SK-N-SH (cell line): ENCODE measurements at regions not wholly inside any gene's neighbourhood (a gene's known extent, or its start where the extent isn't known, plus 50 kb on each side); places are given as distances from the start of the nearest gene placed in this dataset.

Experiments
- CTCF ChIA-PET: fragments of 300-600, 350-600 bp; formaldehyde crosslinking; extraction: SDS; loops from one replicate; lab custom pipeline; 2021; lab: Yijun Ruan, JAX
- POLR2A ChIA-PET: fragments of 350-600 bp; sonication (Branson Sonifier 250); formaldehyde crosslinking; extraction: SDS; loops from one replicate; lab custom pipeline; 2020; ENCODE audit warnings: antibody characterized with exemption, inconsistent platforms; lab: Yijun Ruan, JAX
- DNase-seq: peaks from one replicate; pipeline ENCODE4 v3.0.0; 2012
- H2AFZ ChIP-seq: fragments of 200-600 bp; sonication (generic); 2 replicates; pipeline ENCODE4 v1.8.1; 2016; ENCODE audit warnings: antibody characterized with exemption, mild to moderate bottlenecking, low read depth
- H3F3A ChIP-seq: fragments of 200-600 bp; sonication (generic); replicated peaks from 2 replicates; pipeline ENCODE3; 2016; ENCODE audit warnings: antibody characterized with exemption, mild to moderate bottlenecking; ENCODE audit not compliant: insufficient read depth
- H3K27ac ChIP-seq, 2 experiments: fragments of 200-500 bp in 1 of 2; fragments of 200-600 bp in 1 of 2; sonication (Bioruptor generic) in 1 of 2; sonication (generic), shearing (Covaris generic) in 1 of 2; 2 replicates each; pipeline versions ENCODE4 v1.5.1 to v1.6.1; 2014 to 2016; ENCODE audit warnings: low read depth in 2 of 2, inconsistent platforms in 1 of 2, low read length in 1 of 2, mild to moderate bottlenecking in 1 of 2, mixed read lengths in 1 of 2
- H3K27me3 ChIP-seq: fragments of 200-600 bp; sonication (generic), shearing (Covaris generic); 2 replicates; pipeline ENCODE4 v1.6.1; 2016; ENCODE audit warnings: mixed run types; ENCODE audit not compliant: insufficient read depth
- H3K36me3 ChIP-seq, 2 experiments: fragments of 200-500 bp in 1 of 2; fragments of 200-600 bp in 1 of 2; sonication (Bioruptor generic) in 1 of 2; sonication (generic) in 1 of 2; replicated peaks in 1 of 2; 2 replicates each; pipeline versions ENCODE3 to v1.5.1; 2014 to 2016; ENCODE audit warnings: low read length in 1 of 2, mild to moderate bottlenecking in 1 of 2; ENCODE audit not compliant: insufficient read depth in 2 of 2, control insufficient read depth in 1 of 2
- H3K4me1 ChIP-seq, 2 experiments: fragments of 200-500 bp in 1 of 2; fragments of 200-600 bp in 1 of 2; sonication (Bioruptor generic) in 1 of 2; sonication (generic), shearing (Covaris generic) in 1 of 2; 2 replicates each; pipeline versions ENCODE4 v1.5.1 to v1.6.1; 2014 to 2016; ENCODE audit warnings: low read depth in 1 of 2, low read length in 1 of 2, mixed run types in 1 of 2; ENCODE audit not compliant: insufficient read depth in 2 of 2, control insufficient read depth in 1 of 2
- H3K4me2 ChIP-seq: fragments of 200-600 bp; sonication (generic), shearing (Covaris generic); 2 replicates; pipeline ENCODE4 v1.6.1; 2017; ENCODE audit warnings: mixed run types
- H3K4me3 ChIP-seq, 2 experiments: fragments of 200-500 bp in 1 of 2; fragments of 200-600 bp in 1 of 2; sonication (Bioruptor generic) in 1 of 2; sonication (generic), shearing (Covaris generic) in 1 of 2; 2 replicates each; pipeline versions ENCODE4 v1.5.1 to v1.8.1; 2014 to 2016; ENCODE audit warnings: low read depth in 2 of 2, inconsistent platforms in 1 of 2, low read length in 1 of 2, mild to moderate bottlenecking in 1 of 2, mixed read lengths in 1 of 2, moderate library complexity in 1 of 2
- H3K79me2 ChIP-seq: fragments of 200-600 bp; sonication (generic); 2 replicates; pipeline ENCODE4 v1.8.1; 2017; ENCODE audit warnings: mild to moderate bottlenecking; ENCODE audit not compliant: insufficient read depth
- H3K9ac ChIP-seq: fragments of 200-600 bp; sonication (generic); 2 replicates; pipeline ENCODE4 v1.6.1; 2017; ENCODE audit warnings: mixed run types
- H3K9me2 ChIP-seq: fragments of 200-600 bp; sonication (generic); 2 replicates; pipeline ENCODE4 v1.6.1; 2017; ENCODE audit warnings: mixed run types
- H3K9me3 ChIP-seq: fragments of 200-600 bp; sonication (generic); 2 replicates; pipeline ENCODE4 v1.6.1; 2017; ENCODE audit warnings: mixed run types, mild to moderate bottlenecking, moderate library complexity
- H4K20me1 ChIP-seq: fragments of 200-600 bp; sonication (generic); 2 replicates; pipeline ENCODE4 v1.6.1; 2017; ENCODE audit warnings: mild to moderate bottlenecking, mixed run types; ENCODE audit not compliant: insufficient read depth
- CTCF ChIP-seq: fragments of 200-600 bp; sonication (generic); IDR thresholded peaks from 2 replicates; pipeline ENCODE4 v1.6.1; 2017; ENCODE audit warnings: antibody characterized with exemption, mild to moderate bottlenecking, moderate library complexity
- EZH2phosphoT487 ChIP-seq: fragments of 200-600 bp; sonication (generic); IDR thresholded peaks from 2 replicates; pipeline ENCODE4 v1.6.1; 2017; ENCODE audit warnings: low read depth, mixed run types, mild to moderate bottlenecking, antibody characterized with exemption, moderate library complexity, borderline replicate concordance
- FOXM1 ChIP-seq: IDR thresholded peaks from 2 replicates; pipeline ENCODE4 v1.4.0; 2012; ENCODE audit warnings: low read depth, mild to moderate bottlenecking
- PBX3 ChIP-seq: IDR thresholded peaks from 2 replicates; pipeline ENCODE4; 2012
- RCOR1 ChIP-seq: fragments of 150-350 bp; IDR thresholded peaks from 2 replicates; pipeline ENCODE4 v1.6.1; 2017; ENCODE audit warnings: antibody characterized with exemption, low read length
- SIN3A ChIP-seq: IDR thresholded peaks from 2 replicates; pipeline ENCODE4 v1.6.1; 2012; ENCODE audit warnings: low read depth, mild to moderate bottlenecking, low read length, moderate library complexity, borderline replicate concordance
- TAF1 ChIP-seq: IDR thresholded peaks from 2 replicates; pipeline ENCODE4 v1.6.1; 2012; ENCODE audit warnings: low read depth, mild to moderate bottlenecking, low read length, moderate library complexity, borderline replicate concordance
- WGBS: methylation state at CpG from one replicate; pipeline ENCODE4 v1.1.6; 2017; ENCODE audit warnings: low lambda C conversion rate; 5-methylcytosine and 5-hydroxymethylcytosine counted together
- TF ChIP-seq, protein P1 (sequence below): fragments of 150-350 bp; IDR thresholded peaks from 2 replicates; pipeline ENCODE4 v1.6.1; 2016; ENCODE audit warnings: mild to moderate bottlenecking, low read depth, low read length

DNA sequence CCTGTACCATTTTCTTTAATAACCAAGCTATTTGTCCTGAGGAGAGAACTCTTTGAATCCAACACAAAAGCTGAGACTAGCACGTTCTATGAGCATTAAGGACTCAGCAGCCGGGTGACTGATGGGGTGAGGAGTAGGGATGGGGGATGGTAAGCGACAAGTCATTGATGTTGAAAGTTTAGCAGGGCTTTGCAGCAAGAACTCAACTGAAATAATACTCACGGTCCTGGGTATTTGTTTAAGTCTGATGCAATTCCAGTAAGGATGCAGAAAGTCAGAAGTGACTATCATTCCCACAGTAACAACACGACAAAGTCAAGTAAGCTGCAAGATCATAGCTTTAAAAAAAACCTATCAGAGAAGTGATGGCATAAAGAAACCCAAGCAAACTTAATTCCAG is 131.1 kb downstream of the ACTL7B start:
- Histone ChIP-seq H3K4me2 (no peak overlapping the region), H3F3A (no peaks in the 10 kb centered on the region), H3K9ac (no peak overlapping the region), H3K4me1 (no peaks in the 10 kb centered on the region), H3K9me3 (no peaks in the 10 kb centered on the region), H3K27ac (no peak overlapping the region), H3K36me3 (no peaks in the 10 kb centered on the region), H3K79me2 (no peaks in the 10 kb centered on the region), H4K20me1 (no peaks in the 10 kb centered on the region), H3K27me3 (no peaks in the 10 kb centered on the region), H2AFZ (no peak overlapping the region), H3K4me3 (no peak overlapping the region), H3K9me2 (no peaks in the 10 kb centered on the region)
- ChIA-PET CTCF (interaction anchor here (0.6 kb wide), 1 partner anchor 21 kb away, joined by 4 read pairs; no protein-coding TSS in a partner anchor), POLR2A (no interaction called here)
- no peak for DNase-seq
- TF ChIP-seq RCOR1 (no peak), EZH2phosphoT487 (no peak), CTCF (no peak)
- 6% methylated on average over 5 of the region's 5 CpGs for WGBS

- Histone ChIP-seq H3K9me2 (no peaks in the 10 kb centered on the region), H3K4me1 (no peaks in the 10 kb centered on the region), H4K20me1 (no peaks in the 10 kb centered on the region), H3K36me3 (no peaks in the 10 kb centered on the region), H3K9ac (no peak overlapping the region), H3K79me2 (no peaks in the 10 kb centered on the region), H3K4me3 (no peak overlapping the region), H3K27ac (no peak overlapping the region), H3K27me3 (no peaks in the 10 kb centered on the region), H3F3A (no peaks in the 10 kb centered on the region), H3K4me2 (no peak overlapping the region), H3K9me3 (no peaks in the 10 kb centered on the region), H2AFZ (no peak overlapping the region)
- POLR2A ChIA-PET: no interaction called here
- CTCF ChIA-PET: interaction anchor here (0.6 kb wide), 1 partner anchor 21 kb away, joined by 4 read pairs; no protein-coding TSS in a partner anchor
- TF ChIP-seq FOXM1: no peak
- no peak for TF ChIP-seq TAF1
- TF ChIP-seq PBX3: no peak
- no peak for TF ChIP-seq SIN3A
- TF ChIP-seq, protein P1, sequence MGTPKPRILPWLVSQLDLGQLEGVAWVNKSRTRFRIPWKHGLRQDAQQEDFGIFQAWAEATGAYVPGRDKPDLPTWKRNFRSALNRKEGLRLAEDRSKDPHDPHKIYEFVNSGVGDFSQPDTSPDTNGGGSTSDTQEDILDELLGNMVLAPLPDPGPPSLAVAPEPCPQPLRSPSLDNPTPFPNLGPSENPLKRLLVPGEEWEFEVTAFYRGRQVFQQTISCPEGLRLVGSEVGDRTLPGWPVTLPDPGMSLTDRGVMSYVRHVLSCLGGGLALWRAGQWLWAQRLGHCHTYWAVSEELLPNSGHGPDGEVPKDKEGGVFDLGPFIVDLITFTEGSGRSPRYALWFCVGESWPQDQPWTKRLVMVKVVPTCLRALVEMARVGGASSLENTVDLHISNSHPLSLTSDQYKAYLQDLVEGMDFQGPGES: no peak
- no peak for DNase-seq
- WGBS: 19% methylated on average over 4 of the region's 4 CpGs
Measured at GRCh38 chr9:108724122-108724521, 131.7 kb downstream of the ACTL7B start.
